ENCODE measurements at regions not wholly inside any gene's neighbourhood (a gene's known extent, or its start where the extent isn't known, plus 50 kb on each side); places are given as distances from the start of the nearest gene placed in this dataset.

GRCh38 chr21:14734833-14735232 is 188.7 kb upstream of the SAMSN1 start:
- no peak for TF ChIP-seq CTCF (conservative IDR thresholded peaks at IDR 0.05; ENCODE audit: low read depth, low read length)
- Histone ChIP-seq H3K27me3 (ENCODE audit: insufficient read depth, low read depth) (no peaks in the 10 kb centered on the region), H3K36me3 (ENCODE audit: insufficient read depth) (no peaks in the 10 kb centered on the region), H2AFZ (ENCODE audit: low read depth) (no peak overlapping the region), H3K27ac (no peak overlapping the region), H3K79me2 (ENCODE audit: insufficient read depth, low read depth) (no peaks in the 10 kb centered on the region), H3K4me1 (ENCODE audit: low read depth, poor library complexity, severe bottlenecking) (peaks cover 9% of the 10 kb centered on the region), H3K4me3 (IDR thresholded peaks at IDR 0.05; ENCODE audit: insufficient read depth, low read depth, low read length) (no peak overlapping the region), H3K9ac (no peak overlapping the region), H4K20me1 (ENCODE audit: insufficient read depth) (no peaks in the 10 kb centered on the region), H3K4me2 (no peak overlapping the region)

- Histone ChIP-seq H3K4me3 (IDR thresholded peaks at IDR 0.05; ENCODE audit: insufficient read depth, low read depth, low read length) (no peak overlapping the region), H4K20me1 (ENCODE audit: insufficient read depth) (no peaks in the 10 kb centered on the region), H3K4me2 (no peak overlapping the region), H3K27me3 (ENCODE audit: insufficient read depth, low read depth) (no peaks in the 10 kb centered on the region), H3K27ac (no peak overlapping the region), H3K36me3 (ENCODE audit: insufficient read depth) (no peaks in the 10 kb centered on the region), H3K9ac (no peak overlapping the region), H3K4me1 (ENCODE audit: low read depth, poor library complexity, severe bottlenecking) (peaks cover 9% of the 10 kb centered on the region), H3K79me2 (ENCODE audit: insufficient read depth, low read depth) (no peaks in the 10 kb centered on the region), H2AFZ (ENCODE audit: low read depth) (no peak overlapping the region)
- no peak for TF ChIP-seq CTCF (conservative IDR thresholded peaks at IDR 0.05; ENCODE audit: low read depth, low read length)
Measured at GRCh38 chr21:14734191-14734590, 188.1 kb upstream of the SAMSN1 start.

GRCh38 chr21:14725219-14725618 is 179.1 kb upstream of the SAMSN1 start:
- Histone ChIP-seq H3K9ac (no peak overlapping the region), H3K36me3 (ENCODE audit: insufficient read depth) (no peaks in the 10 kb centered on the region), H3K27me3 (ENCODE audit: insufficient read depth, low read depth) (no peaks in the 10 kb centered on the region), H4K20me1 (ENCODE audit: insufficient read depth) (no peaks in the 10 kb centered on the region), H3K79me2 (ENCODE audit: insufficient read depth, low read depth) (no peaks in the 10 kb centered on the region), H3K4me3 (IDR thresholded peaks at IDR 0.05; ENCODE audit: insufficient read depth, low read depth, low read length) (no peak overlapping the region), H3K4me2 (no peak overlapping the region), H3K27ac (no peak overlapping the region), H2AFZ (ENCODE audit: low read depth) (no peak overlapping the region), H3K4me1 (ENCODE audit: low read depth, poor library complexity, severe bottlenecking) (peaks cover 6% of the 10 kb centered on the region)
- TF ChIP-seq CTCF (conservative IDR thresholded peaks at IDR 0.05; ENCODE audit: low read depth, low read length) = no peak

GRCh38 chr21:14722841-14723483 is 176.8 kb upstream of the SAMSN1 start:
- Histone ChIP-seq H2AFZ (ENCODE audit: low read depth) (no peak overlapping the region), H3K79me2 (ENCODE audit: insufficient read depth, low read depth) (no peaks in the 10 kb centered on the region), H3K36me3 (ENCODE audit: insufficient read depth) (no peaks in the 10 kb centered on the region), H3K4me2 (no peak overlapping the region), H3K27ac (no peak overlapping the region), H3K27me3 (ENCODE audit: insufficient read depth, low read depth) (no peaks in the 10 kb centered on the region), H3K9ac (no peak overlapping the region), H3K4me1 (ENCODE audit: low read depth, poor library complexity, severe bottlenecking) (peaks cover 6% of the 10 kb centered on the region), H3K4me3 (IDR thresholded peaks at IDR 0.05; ENCODE audit: insufficient read depth, low read depth, low read length) (no peak overlapping the region), H4K20me1 (ENCODE audit: insufficient read depth) (no peaks in the 10 kb centered on the region)
- TF ChIP-seq CTCF (conservative IDR thresholded peaks at IDR 0.05; ENCODE audit: low read depth, low read length) = no peak
